ENCODE measurements at regions not wholly inside any gene's neighbourhood (a gene's known extent, or its start where the extent isn't known, plus 50 kb on each side); places are given as distances from the start of the nearest gene placed in this dataset.

GRCh38 chr12:24197532-24197931 lies 248.1 kb upstream of the SOX5 start:
- H3K36me3 ChIP-seq = no peaks in the 10 kb centered on the region
- no peaks in the 10 kb centered on the region for H3K27me3 ChIP-seq
- intact Hi-C loops (cut with DNase I; ENCODE audit: low total_unique reads) = no loop called here
- H3K4me1 ChIP-seq = peaks cover 0 to 10% (median 0%) of the 10 kb centered on the region in 4 donors
- no peak for TF ChIP-seq CTCF (IDR thresholded peaks at IDR 0.05)
- no peak for TF ChIP-seq POLR2A (IDR thresholded peaks at IDR 0.05)
- TF ChIP-seq POLR2AphosphoS5 (IDR thresholded peaks at IDR 0.05) = no peak
- no peak for TF ChIP-seq EP300 (IDR thresholded peaks at IDR 0.05)
- no peaks in the 10 kb centered on the region for H3K9me3 ChIP-seq
- no peak for DNase-seq
- no peak overlapping the region for H3K27ac ChIP-seq
- WGBS, 5 donors = 78 to 91% (median 85%) methylated on average over 5 of the region's 5 CpGs
- H3K4me3 ChIP-seq = no peak overlapping the region

GRCh38 chr12:24195063-24195462 lies 245.6 kb upstream of the SOX5 start:
- H3K36me3 ChIP-seq = no peaks in the 10 kb centered on the region
- TF ChIP-seq POLR2A (IDR thresholded peaks at IDR 0.05) (no peak), POLR2AphosphoS5 (IDR thresholded peaks at IDR 0.05) (no peak), EP300 (IDR thresholded peaks at IDR 0.05) (no peak), CTCF (IDR thresholded peaks at IDR 0.05) (no peak)
- H3K4me1 ChIP-seq = peaks cover 0 to 2% (median 0%) of the 10 kb centered on the region in 4 donors
- H3K9me3 ChIP-seq = no peaks in the 10 kb centered on the region
- WGBS, 5 donors = 89 to 95% (median 91%) methylated on average over 4 of the region's 4 CpGs
- H3K4me3 ChIP-seq = no peak overlapping the region
- H3K27me3 ChIP-seq = no peaks in the 10 kb centered on the region
- no peak overlapping the region for H3K27ac ChIP-seq
- DNase-seq = no peak
- intact Hi-C loops (cut with DNase I; ENCODE audit: low total_unique reads) = no loop called here

DNA sequence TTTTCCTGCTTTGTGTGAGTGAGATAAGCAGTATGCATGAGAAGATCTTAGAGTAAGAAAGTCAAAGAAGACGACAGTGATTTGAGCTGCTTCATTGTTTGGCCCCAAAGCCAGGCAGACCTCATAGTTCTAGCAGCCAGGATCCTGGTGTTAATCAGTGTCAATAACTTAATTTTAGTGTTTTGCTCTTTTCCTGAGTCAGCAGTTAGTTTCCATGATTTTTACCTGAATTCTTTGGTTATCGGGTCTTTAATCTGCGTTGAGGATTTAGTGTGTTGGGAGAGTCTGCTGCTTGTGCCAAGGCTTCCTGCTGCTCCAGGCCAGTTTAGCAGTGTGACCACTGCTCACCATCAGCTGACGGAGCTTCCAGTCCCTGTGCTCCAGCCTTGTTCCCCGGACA lies 241.6 kb upstream of the SOX5 start:
- 71 to 92% (median 83%) methylated on average over 5 of the region's 5 CpGs for WGBS, 5 donors
- TF ChIP-seq EP300 (IDR thresholded peaks at IDR 0.05) (no peak), POLR2AphosphoS5 (IDR thresholded peaks at IDR 0.05) (no peak), CTCF (IDR thresholded peaks at IDR 0.05) (no peak), POLR2A (IDR thresholded peaks at IDR 0.05) (no peak)
- Histone ChIP-seq H3K27me3 (no peaks in the 10 kb centered on the region), H3K9me3 (no peaks in the 10 kb centered on the region), H3K4me1 (no peaks in the 10 kb centered on the region), H3K4me3 (no peak overlapping the region), H3K27ac (no peak overlapping the region), H3K36me3 (no peaks in the 10 kb centered on the region)
- intact Hi-C loops (cut with DNase I; ENCODE audit: low total_unique reads) = no loop called here
- no peak for DNase-seq

DNA sequence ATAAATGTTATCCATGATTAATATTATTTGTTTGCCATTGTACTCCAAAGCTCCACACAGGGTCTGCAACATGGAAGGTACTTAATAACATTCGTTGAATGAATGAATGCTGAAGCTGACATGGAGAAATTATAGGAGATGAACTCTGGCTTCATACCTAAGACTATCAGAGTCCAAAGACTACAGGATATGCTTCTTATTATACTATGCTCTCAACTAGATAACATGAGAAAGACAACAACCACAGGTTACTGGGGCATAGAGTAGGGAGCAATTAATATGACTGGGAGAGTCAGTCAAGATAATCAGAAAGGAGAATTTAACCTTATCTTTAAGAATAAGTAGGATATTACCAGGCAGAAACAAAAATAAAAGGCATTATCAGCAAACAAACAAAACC lies 236.3 kb upstream of the SOX5 start:
- TF ChIP-seq POLR2AphosphoS5 (IDR thresholded peaks at IDR 0.05) (no peak), EP300 (IDR thresholded peaks at IDR 0.05) (no peak), CTCF (IDR thresholded peaks at IDR 0.05) (no peak), POLR2A (IDR thresholded peaks at IDR 0.05) (no peak)
- H3K36me3 ChIP-seq = no peaks in the 10 kb centered on the region
- no peak for DNase-seq
- H3K27ac ChIP-seq = no peak overlapping the region
- H3K4me3 ChIP-seq = no peak overlapping the region
- 73 to 100% (median 90%) methylated on average over 1 of the region's 1 CpG for WGBS, 5 donors
- H3K9me3 ChIP-seq = no peaks in the 10 kb centered on the region
- no peaks in the 10 kb centered on the region for H3K27me3 ChIP-seq
- intact Hi-C loops (cut with DNase I; ENCODE audit: low total_unique reads) = no loop called here
- no peaks in the 10 kb centered on the region for H3K4me1 ChIP-seq

Data from stomach (tissue), 8 donors.